A172 (cell line): ENCODE measurements at regions not wholly inside any gene's neighbourhood (a gene's known extent, or its start where the extent isn't known, plus 50 kb on each side); places are given as distances from the start of the nearest gene placed in this dataset.

ENCODE experiments used
- DNase-seq: peaks from one replicate; pipeline ENCODE4 v3.0.0-alpha.2; 2015; ENCODE audit warnings: low spot score

DNA sequence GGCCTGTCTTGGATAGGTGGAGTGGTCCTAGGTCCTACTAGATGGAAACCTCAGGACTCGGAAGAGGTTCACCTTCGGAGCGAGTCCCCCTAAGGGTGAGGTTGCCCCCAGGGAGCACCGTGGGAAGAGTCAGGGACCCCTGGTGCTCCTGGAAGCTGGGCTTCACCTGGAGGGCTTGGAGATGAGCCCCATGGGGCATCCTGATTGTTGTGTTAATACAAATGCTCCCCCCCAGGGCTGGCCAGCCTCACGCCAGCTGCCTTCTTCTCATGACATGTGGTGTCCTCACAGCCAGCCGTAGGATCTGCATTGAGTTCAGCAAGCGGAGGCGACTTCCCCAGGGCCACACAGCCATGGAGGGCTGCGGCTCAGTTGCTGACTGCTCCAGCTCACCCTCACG lies 1487.5 kb downstream of the BRD1 start:
- no peak for DNase-seq

DNA sequence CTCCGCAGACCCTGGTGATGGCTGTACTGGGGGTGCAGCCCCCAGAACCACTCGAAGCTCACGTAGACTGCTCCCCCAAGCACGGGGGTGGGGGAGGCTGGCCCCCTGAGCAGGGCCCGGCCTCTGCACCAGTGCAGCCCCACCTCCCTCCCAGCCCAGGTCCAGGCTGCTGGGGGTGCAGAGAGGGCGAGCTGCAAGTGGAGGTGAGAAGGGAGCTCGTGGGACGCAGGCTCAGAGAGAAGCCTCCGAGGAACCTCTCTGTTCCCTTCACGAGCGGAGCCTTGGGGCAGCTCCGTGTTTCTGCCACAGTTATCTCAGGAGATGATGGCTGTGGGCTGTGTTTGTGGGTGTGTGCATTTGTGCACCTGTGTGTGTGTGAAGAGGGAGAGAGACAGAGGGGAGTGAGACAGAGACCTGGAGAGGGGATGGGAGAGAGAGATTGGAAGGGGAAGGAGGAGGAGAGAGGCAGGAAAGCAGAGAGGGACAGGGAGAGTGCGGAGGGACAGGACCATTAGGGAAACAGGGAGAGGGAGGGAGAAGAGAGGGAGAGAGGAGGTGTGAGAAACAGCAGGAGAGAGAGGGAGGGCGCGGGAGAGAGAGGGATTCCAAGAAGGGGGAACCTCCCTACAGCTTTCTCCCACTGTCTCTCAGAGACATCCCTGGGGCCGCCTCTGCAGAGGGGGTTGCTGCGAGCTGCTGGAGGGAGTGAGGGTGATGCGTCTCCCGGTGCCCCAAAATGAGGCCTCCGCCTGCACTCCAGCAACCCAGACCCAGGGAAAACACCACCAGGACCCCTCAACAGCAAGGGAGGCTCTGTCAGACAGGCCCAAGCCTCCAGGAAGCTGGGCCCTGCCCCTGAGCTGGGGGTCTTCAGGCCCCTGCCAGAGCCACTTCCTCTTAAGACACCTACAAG lies 1488.6 kb downstream of the BRD1 start:
- DNase-seq = no peak

- no peak for DNase-seq
Measured at GRCh38 chr22:48337957-48338792, 1489.5 kb downstream of the BRD1 start.

GRCh38 chr22:48336339-48337060 lies 1491.2 kb downstream of the BRD1 start:
- DNase-seq = no peak

- DNase-seq = no peak
Measured at GRCh38 chr22:48335442-48336139, 1492.1 kb downstream of the BRD1 start.

DNA sequence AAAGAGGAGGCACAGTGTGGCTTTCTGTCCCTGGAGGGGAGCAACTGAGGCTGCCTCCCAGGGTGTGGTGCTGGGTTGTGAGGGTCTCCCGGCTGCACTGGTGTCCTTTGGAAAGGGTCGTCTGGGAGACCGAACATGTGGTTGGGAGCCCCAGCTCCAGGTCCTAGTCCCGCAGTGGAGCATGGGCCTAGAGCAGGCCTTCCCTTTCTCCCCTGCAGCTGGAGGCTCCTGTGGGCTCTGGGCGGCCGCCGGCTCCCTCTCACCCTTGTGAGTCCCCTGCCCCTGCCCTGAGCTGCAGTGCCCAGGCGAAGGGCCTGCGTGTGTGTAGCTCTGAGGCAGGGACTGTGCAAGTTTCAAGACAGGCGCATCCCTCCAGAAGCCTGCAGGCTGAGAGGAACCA lies 1492.7 kb downstream of the BRD1 start:
- no peak for DNase-seq

GRCh38 chr22:48333816-48334735 lies 1493.6 kb downstream of the BRD1 start:
- DNase-seq = no peak

DNA sequence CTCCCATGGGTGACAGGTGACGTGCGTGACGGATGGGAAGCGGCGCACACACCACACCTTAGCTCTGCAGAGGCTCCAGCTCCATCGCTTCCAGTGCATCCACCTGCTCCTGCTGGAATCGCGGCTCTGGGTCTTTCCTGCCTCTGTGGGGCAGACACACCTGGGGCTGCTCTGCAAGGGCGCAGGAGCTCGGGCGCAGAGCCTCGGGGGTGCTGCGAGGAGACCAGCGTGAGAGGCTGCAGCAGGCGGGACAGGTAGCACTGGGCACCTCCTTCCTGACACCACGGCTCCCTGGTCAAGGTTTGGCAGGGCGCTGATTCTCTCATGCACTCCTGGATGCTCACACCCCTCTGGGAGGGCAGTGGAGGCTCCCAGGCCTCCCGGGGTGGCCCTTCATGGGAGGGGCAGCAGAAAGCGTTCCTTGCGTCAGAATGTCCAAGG lies 1494.3 kb downstream of the BRD1 start:
- DNase-seq = no peak

- no peak for DNase-seq
Measured at GRCh38 chr22:48332438-48333322, 1495.0 kb downstream of the BRD1 start.

- DNase-seq = no peak
Measured at GRCh38 chr22:48331691-48332220, 1495.9 kb downstream of the BRD1 start.

GRCh38 chr22:48331266-48331665 lies 1496.4 kb downstream of the BRD1 start:
- DNase-seq = no peak

DNA sequence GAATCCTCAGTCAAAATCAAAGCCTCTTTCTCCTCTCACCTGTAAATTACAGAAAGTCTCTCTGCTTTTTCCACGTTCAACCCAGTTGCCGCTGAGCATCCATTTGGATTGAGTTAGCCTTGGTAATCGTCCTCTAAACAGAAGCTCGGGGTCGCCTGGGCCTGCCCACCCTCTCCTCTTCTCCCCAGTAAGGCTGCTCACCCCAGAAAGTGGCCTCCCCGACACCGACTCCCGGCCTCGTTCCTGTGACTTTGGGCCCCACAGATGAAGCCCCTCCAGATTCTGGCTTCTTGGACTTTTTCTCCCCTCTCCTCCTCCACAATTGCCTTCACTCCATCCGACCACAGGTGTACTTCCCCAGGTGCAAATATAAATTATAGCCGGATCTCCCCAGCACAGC lies 1500.0 kb downstream of the BRD1 start:
- DNase-seq = no peak

DNA sequence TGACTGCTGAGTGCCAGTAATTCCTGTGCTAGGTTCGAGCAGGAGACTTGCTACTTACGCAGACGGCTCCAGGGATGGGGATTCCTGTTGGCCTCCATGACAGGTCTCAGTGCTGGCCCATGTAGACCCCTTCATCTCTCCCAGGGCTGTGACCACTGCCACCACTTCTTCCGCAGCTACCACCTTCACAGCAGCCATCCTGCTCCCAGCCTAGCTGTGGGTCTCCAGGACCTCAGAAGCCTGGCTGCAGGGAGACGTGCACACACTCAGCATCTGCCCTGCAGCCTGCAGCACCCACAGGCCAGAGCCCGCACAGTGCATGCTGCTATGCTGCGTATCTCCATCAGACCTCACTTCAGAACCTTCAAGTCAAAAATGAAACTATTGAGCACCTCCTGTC lies 1503.9 kb downstream of the BRD1 start:
- DNase-seq = no peak

GRCh38 chr22:48322907-48323306 lies 1504.8 kb downstream of the BRD1 start:
- DNase-seq = no peak

DNA sequence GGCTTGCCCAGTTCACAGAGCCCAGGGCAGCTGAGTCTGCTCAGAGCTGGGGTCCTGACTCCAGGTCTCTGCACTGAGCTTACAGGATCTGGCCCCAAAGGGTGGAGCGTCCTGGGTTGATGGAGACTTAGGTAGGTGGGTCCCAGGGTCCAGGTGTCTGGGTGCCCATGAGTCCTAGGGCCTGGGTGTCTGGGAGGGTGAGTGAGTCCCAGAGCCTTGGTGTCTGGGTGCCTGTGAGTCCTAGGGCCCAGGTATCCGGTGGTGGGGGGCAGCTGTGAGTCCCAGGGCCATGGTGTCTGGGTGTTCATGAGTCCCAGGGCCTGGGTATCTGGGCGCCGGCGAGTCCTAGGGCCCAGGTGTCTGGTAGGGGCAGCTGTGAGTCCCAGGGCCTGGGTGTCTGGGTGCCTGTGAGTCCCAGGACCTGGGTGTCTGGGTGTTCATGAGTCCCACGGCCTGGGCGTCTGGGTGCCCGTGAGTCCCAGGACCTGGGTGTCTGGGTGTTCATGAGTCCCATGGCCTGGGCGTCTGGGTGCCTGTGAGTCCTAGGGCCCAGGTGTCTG lies 1505.6 kb downstream of the BRD1 start:
- no peak for DNase-seq

GRCh38 chr22:48320683-48321451 lies 1506.8 kb downstream of the BRD1 start:
- no peak for DNase-seq

GRCh38 chr22:48320048-48320682 lies 1507.5 kb downstream of the BRD1 start:
- DNase-seq = no peak
